GM23338 (cell line): ENCODE measurements at regions not wholly inside any gene's neighbourhood (a gene's known extent, or its start where the extent isn't known, plus 50 kb on each side); places are given as distances from the start of the nearest gene placed in this dataset.

ENCODE experiments used
- ATAC-seq: fragments of 200-7000 bp; cut with Tn5 transposase; 3 replicates; pipeline ENCODE4 v1.9.1; 2020
- DNase-seq: peaks from one replicate; pipeline ENCODE4 v3.0.0-alpha.2; 2015; ENCODE audit warnings: low spot score
- H2AFZ ChIP-seq: fragments of 200-600 bp; sonication (generic); 2 replicates; pipeline ENCODE4 v1.8.0; 2016; ENCODE audit warnings: antibody characterized with exemption, mild to moderate bottlenecking, moderate library complexity
- H3F3A ChIP-seq: fragments of 200-600 bp; sonication (generic); replicated peaks from 2 replicates; pipeline ENCODE4 v1.8.0; 2017; ENCODE audit warnings: antibody characterized with exemption, mixed run types, low read depth
- H3K27ac ChIP-seq: fragments of 200-600 bp; sonication (generic); 2 replicates; pipeline ENCODE4 v1.6.1; 2016; ENCODE audit warnings: low read depth
- H3K27me3 ChIP-seq: fragments of 200-600 bp; sonication (generic); 2 replicates; pipeline ENCODE4 v1.8.0; 2016; ENCODE audit warnings: mild to moderate bottlenecking, mixed run types, moderate library complexity; ENCODE audit not compliant: insufficient read depth
- H3K36me3 ChIP-seq: fragments of 200-600 bp; sonication (generic); 2 replicates; pipeline ENCODE4 v1.8.0; 2016; ENCODE audit warnings: mild to moderate bottlenecking; ENCODE audit not compliant: insufficient read depth
- H3K4me1 ChIP-seq: fragments of 200-600 bp; sonication (generic); 2 replicates; pipeline ENCODE4 v1.8.0; 2016; ENCODE audit warnings: mild to moderate bottlenecking, moderate library complexity; ENCODE audit not compliant: insufficient read depth
- H3K4me2 ChIP-seq: fragments of 200-600 bp; sonication (generic); 2 replicates; pipeline ENCODE4 v1.7.1; 2017; ENCODE audit warnings: mixed run types
- H3K4me3 ChIP-seq: fragments of 200-600 bp; sonication (generic); 2 replicates; pipeline ENCODE4 v1.6.1; 2016; ENCODE audit warnings: mixed run types
- H3K79me2 ChIP-seq: fragments of 200-600 bp; sonication (generic); replicated peaks from 2 replicates; pipeline ENCODE4 v1.8.0; 2017; ENCODE audit warnings: mild to moderate bottlenecking; ENCODE audit not compliant: insufficient read depth
- H3K9me2 ChIP-seq: fragments of 200-600 bp; sonication (generic); 2 replicates; pipeline ENCODE4 v1.8.0; 2017; ENCODE audit not compliant: insufficient read depth
- H4K20me1 ChIP-seq: fragments of 200-600 bp; sonication (generic); replicated peaks from 2 replicates; pipeline ENCODE4 v1.8.0; 2017; ENCODE audit warnings: mild to moderate bottlenecking; ENCODE audit not compliant: insufficient read depth
- H3K27ac Mint-ChIP-seq: 2 replicates; pipeline ENCODE4 v1.8.0; 2020; ENCODE audit warnings: inconsistent platforms, mild to moderate bottlenecking, moderate library complexity, mixed read lengths
- H3K27me3 Mint-ChIP-seq: 3 replicates; pipeline ENCODE4 v1.8.0; 2022; ENCODE audit warnings: low read depth, mild to moderate bottlenecking, moderate library complexity, mixed read lengths, inconsistent platforms; ENCODE audit not compliant: insufficient read depth, poor library complexity
- H3K36me3 Mint-ChIP-seq: 3 replicates; pipeline ENCODE4 v1.8.0; 2021; ENCODE audit warnings: low read depth, mild to moderate bottlenecking, inconsistent platforms, moderate library complexity, mixed read lengths
- H3K4me1 Mint-ChIP-seq: 3 replicates; pipeline ENCODE4 v1.8.0; 2020; ENCODE audit warnings: mild to moderate bottlenecking, inconsistent platforms, mixed read lengths
- H3K4me3 Mint-ChIP-seq: 3 replicates; pipeline ENCODE4 v1.8.0; 2021; ENCODE audit warnings: moderate library complexity, mild to moderate bottlenecking, inconsistent platforms, mixed read lengths
- H3K9me3 Mint-ChIP-seq: 3 replicates; pipeline ENCODE4 v1.8.0; 2020; ENCODE audit warnings: moderate library complexity, mild to moderate bottlenecking, inconsistent platforms, mixed read lengths
- TF ChIP-seq, protein P1 (sequence below): fragments of 250-450 bp; sonication (Bioruptor Pico); IDR thresholded peaks from 2 replicates; pipeline ENCODE4 v1.5.0; 2020; ENCODE audit warnings: mild to moderate bottlenecking, moderate library complexity
- TF ChIP-seq, protein P2 (sequence below): IDR thresholded peaks from one replicate; pipeline ENCODE4 v1.6.1; 2018; ENCODE audit warnings: antibody characterized with exemption; ENCODE audit not compliant: unreplicated experiment

DNA sequence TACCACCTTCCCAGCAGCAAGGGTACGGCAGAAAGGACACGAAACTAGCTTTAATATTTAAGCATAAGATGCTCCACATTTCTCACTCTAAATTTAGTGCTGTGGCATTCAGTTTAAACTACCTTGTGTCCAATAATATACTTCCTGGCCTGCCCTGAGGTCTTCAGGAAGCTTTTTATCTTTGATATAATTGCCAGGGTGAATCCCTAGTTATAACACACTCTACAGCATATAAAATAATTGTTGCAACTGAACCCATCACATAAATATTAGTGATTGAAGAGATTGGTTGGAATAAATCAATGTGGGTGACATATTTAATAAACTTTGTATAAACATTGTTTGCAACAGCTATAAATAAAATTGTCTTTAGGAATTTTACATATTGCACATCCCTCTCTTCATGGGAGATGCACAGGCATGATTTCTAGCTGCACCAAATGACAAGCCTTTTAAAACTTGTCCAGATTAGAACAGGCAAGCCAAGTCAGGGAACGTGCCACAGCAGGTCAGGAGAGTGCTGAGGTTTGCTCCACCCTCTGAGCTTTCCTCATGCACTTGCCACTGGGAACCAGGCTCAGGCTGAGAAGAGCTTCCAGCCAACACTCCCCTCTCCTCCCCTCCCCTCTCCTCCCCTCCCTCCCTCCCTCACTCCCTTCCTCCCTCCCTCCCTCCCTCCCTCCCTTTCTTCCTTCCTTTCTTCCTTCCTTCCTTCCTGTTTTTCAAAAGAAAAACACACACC lies 623.2 kb upstream of the PKN2 start:
- no peaks in the 10 kb centered on the region for H3K27me3 ChIP-seq
- no peaks in the 10 kb centered on the region for H3K9me3 Mint-ChIP-seq
- no peak overlapping the region for H3K4me3 Mint-ChIP-seq
- no peak overlapping the region for H3K27ac Mint-ChIP-seq
- H3K4me1 Mint-ChIP-seq: peaks cover 4% of the 10 kb centered on the region; the same call in 2 of the 3 replicates
- no peaks in the 10 kb centered on the region for H3F3A ChIP-seq
- peak overlapping the region; percentile 60; the same call in 1 of the 2 replicates for H2AFZ ChIP-seq
- TF ChIP-seq, protein P1, sequence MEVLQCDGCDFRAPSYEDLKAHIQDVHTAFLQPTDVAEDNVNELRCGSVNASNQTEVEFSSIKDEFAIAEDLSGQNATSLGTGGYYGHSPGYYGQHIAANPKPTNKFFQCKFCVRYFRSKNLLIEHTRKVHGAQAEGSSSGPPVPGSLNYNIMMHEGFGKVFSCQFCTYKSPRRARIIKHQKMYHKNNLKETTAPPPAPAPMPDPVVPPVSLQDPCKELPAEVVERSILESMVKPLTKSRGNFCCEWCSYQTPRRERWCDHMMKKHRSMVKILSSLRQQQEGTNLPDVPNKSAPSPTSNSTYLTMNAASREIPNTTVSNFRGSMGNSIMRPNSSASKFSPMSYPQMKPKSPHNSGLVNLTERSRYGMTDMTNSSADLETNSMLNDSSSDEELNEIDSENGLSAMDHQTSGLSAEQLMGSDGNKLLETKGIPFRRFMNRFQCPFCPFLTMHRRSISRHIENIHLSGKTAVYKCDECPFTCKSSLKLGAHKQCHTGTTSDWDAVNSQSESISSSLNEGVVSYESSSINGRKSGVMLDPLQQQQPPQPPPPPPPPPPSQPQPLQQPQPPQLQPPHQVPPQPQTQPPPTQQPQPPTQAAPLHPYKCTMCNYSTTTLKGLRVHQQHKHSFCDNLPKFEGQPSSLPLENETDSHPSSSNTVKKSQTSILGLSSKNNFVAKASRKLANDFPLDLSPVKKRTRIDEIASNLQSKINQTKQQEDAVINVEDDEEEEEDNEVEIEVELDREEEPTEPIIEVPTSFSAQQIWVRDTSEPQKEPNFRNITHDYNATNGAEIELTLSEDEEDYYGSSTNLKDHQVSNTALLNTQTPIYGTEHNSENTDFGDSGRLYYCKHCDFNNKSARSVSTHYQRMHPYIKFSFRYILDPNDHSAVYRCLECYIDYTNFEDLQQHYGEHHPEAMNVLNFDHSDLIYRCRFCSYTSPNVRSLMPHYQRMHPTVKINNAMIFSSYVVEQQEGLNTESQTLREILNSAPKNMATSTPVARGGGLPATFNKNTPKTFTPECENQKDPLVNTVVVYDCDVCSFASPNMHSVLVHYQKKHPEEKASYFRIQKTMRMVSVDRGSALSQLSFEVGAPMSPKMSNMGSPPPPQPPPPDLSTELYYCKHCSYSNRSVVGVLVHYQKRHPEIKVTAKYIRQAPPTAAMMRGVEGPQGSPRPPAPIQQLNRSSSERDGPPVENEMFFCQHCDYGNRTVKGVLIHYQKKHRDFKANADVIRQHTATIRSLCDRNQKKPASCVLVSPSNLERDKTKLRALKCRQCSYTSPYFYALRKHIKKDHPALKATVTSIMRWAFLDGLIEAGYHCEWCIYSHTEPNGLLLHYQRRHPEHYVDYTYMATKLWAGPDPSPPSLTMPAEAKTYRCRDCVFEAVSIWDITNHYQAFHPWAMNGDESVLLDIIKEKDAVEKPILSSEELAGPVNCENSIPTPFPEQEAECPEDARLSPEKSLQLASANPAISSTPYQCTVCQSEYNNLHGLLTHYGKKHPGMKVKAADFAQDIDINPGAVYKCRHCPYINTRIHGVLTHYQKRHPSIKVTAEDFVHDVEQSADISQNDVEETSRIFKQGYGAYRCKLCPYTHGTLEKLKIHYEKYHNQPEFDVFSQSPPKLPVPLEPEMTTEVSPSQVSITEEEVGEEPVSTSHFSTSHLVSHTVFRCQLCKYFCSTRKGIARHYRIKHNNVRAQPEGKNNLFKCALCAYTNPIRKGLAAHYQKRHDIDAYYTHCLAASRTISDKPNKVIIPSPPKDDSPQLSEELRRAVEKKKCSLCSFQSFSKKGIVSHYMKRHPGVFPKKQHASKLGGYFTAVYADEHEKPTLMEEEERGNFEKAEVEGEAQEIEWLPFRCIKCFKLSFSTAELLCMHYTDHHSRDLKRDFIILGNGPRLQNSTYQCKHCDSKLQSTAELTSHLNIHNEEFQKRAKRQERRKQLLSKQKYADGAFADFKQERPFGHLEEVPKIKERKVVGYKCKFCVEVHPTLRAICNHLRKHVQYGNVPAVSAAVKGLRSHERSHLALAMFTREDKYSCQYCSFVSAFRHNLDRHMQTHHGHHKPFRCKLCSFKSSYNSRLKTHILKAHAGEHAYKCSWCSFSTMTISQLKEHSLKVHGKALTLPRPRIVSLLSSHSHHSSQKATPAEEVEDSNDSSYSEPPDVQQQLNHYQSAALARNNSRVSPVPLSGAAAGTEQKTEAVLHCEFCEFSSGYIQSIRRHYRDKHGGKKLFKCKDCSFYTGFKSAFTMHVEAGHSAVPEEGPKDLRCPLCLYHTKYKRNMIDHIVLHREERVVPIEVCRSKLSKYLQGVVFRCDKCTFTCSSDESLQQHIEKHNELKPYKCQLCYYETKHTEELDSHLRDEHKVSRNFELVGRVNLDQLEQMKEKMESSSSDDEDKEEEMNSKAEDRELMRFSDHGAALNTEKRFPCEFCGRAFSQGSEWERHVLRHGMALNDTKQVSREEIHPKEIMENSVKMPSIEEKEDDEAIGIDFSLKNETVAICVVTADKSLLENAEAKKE (CRISPR knock-in tag): no peak
- TF ChIP-seq, protein P2, sequence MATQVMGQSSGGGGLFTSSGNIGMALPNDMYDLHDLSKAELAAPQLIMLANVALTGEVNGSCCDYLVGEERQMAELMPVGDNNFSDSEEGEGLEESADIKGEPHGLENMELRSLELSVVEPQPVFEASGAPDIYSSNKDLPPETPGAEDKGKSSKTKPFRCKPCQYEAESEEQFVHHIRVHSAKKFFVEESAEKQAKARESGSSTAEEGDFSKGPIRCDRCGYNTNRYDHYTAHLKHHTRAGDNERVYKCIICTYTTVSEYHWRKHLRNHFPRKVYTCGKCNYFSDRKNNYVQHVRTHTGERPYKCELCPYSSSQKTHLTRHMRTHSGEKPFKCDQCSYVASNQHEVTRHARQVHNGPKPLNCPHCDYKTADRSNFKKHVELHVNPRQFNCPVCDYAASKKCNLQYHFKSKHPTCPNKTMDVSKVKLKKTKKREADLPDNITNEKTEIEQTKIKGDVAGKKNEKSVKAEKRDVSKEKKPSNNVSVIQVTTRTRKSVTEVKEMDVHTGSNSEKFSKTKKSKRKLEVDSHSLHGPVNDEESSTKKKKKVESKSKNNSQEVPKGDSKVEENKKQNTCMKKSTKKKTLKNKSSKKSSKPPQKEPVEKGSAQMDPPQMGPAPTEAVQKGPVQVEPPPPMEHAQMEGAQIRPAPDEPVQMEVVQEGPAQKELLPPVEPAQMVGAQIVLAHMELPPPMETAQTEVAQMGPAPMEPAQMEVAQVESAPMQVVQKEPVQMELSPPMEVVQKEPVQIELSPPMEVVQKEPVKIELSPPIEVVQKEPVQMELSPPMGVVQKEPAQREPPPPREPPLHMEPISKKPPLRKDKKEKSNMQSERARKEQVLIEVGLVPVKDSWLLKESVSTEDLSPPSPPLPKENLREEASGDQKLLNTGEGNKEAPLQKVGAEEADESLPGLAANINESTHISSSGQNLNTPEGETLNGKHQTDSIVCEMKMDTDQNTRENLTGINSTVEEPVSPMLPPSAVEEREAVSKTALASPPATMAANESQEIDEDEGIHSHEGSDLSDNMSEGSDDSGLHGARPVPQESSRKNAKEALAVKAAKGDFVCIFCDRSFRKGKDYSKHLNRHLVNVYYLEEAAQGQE: no peak
- no peak overlapping the region for H3K4me2 ChIP-seq
- no peaks in the 10 kb centered on the region for H3K79me2 ChIP-seq
- no peak overlapping the region for H3K4me3 ChIP-seq
- no peaks in the 10 kb centered on the region for H3K4me1 ChIP-seq
- no peaks in the 10 kb centered on the region for H3K36me3 Mint-ChIP-seq
- no peaks in the 10 kb centered on the region for H4K20me1 ChIP-seq
- ATAC-seq: peak; percentile 32; the same call in 2 of the 3 replicates
- H3K9me2 ChIP-seq: no peaks in the 10 kb centered on the region; the same call in 1 of the 2 replicates
- H3K36me3 ChIP-seq: no peaks in the 10 kb centered on the region
- no peaks in the 10 kb centered on the region for H3K27me3 Mint-ChIP-seq
- no peak overlapping the region for H3K27ac ChIP-seq
- peak; percentile 15 for DNase-seq
